Islet precursor cell (in vitro differentiated cells): ENCODE measurements at regions not wholly inside any gene's neighbourhood (a gene's known extent, or its start where the extent isn't known, plus 50 kb on each side); places are given as distances from the start of the nearest gene placed in this dataset.
A peak's percentile ranks its signal among the peaks of the same experiment; 100 is the strongest.
"Not testable (repeated sequence)": the region's sequence is repeated elsewhere in the genome, so short reads cannot be mapped to it uniquely, and the experiment has no call there.

Experiments used
- DNase-seq: peaks from one replicate; pipeline ENCODE4 v3.0.0-alpha.2; 2018

DNA sequence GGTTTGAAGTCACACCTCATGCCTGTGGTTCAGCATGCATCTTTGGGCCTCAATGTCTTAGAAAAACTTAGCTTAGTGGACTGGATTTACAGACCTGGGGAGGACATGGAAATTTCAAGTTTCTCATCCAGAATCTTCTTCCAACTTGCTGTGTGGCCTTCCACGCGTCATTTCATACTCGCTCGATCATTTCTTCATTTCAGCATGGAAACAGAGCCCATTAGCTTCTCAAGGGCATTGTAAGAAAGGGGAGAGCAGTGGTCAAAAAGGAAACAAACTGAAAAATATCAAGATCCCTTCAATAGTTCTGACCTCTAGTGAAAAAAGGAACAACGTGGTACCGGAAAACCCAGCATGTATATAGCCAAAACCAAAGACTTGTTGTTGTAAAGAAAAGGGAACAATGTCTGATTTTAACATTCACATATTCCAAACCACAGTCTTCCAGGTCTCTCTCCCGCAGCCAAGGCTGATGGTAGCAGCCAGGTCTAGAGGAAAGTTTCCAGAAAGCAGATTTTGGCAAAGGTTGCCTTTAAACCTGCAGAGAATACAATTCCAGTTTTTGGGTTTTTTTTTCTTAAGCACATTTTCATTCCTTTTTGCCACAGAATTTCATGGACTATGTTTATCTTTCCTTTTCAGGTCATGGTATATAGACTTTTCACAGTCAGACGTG lies 97.0 kb upstream of the CDC42BPA start:
- DNase-seq = no peak

DNA sequence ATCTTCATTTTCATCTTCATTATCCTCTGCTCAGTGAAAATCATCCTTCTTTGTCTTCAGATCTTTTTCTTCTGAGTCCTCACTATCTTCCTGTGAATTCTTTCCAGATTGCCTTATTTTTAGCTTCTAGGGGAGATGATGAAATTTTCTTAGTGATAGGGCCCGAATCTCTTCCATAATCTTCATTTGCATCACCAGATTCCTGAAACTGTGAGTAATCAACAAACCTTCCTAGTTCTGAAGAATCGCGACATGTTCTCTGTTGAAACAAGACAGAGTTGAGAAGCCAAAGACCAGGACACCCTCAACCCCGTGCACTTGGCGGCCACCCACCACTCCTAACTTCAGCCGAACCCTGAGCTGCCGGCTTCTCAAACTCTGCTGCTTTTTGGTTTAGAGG lies 92.8 kb upstream of the CDC42BPA start:
- DNase-seq = no peak

DNA sequence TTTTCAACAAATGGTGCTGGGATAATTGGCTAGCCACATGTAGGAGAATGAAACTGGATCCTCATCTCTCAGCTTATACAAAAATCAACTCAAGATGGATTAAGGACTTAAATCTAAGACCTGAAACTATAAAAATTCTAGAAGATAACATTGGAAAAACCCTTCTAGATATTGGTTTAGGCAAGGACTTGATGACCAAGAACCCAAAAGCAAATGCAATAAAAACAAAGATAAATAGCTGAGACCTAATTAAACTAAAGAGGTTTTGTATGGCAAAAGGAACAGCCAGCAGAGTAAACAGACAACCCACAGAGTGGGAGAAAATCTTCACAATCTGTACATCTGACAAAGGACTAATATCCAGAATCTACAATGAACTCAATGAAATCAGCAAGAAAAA lies 88.0 kb upstream of the CDC42BPA start:
- not testable (repeated sequence) for DNase-seq

DNA sequence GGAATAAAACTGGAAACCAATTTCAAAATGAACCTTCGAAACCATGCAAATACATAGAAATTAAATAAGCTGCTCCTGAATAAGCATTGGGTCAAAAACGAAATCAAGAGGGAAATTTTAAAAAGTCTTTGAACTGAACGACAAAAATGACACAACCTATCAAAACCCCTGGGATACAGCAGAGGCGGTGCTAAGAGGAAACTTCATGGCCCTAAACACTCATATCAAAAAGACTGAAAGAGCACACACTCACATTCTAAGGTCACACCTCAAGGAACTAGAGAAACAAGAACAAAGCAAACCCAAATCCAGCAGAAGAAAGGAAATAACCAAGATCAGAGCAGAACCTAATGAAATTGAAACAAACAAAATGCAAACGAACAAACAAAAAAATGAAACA lies 85.2 kb upstream of the CDC42BPA start:
- no peak for DNase-seq

DNA sequence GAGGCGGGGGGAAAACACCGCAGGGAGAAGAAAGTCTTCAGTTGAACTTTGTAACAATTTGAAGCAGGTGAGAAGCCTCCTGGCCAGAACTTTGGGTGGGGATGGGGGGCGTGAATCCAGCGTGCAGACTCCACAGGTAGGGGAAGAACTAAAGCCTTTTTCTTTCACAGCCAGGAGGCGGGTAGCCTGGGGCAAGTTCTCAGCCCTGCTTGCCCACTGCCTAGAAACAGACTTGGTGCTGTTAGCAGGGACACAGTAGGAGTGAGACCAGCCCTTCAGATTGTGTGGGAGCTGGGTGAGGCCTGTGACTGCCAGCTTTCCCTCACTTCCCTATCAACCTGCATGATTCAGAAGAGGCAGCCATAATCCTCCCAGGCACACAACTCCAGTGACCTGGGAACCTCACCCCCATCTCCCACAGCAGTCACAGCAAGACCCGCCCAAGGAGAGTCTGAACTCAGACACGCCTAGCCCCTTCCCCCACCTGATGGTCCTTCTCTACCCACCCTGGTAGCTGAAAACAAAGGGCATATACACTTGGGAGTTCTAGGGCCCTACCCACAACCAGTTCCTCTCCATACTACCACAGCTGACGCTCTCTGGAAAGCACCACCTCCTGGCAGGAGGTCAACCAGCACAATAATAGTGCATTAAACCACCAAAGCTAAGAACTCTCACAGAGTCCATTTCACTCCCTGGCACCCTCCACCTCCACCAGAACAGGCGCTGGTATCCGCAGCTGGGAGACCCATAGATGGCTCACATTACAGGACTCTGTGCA lies 83.5 kb upstream of the CDC42BPA start:
- no peak for DNase-seq

DNA sequence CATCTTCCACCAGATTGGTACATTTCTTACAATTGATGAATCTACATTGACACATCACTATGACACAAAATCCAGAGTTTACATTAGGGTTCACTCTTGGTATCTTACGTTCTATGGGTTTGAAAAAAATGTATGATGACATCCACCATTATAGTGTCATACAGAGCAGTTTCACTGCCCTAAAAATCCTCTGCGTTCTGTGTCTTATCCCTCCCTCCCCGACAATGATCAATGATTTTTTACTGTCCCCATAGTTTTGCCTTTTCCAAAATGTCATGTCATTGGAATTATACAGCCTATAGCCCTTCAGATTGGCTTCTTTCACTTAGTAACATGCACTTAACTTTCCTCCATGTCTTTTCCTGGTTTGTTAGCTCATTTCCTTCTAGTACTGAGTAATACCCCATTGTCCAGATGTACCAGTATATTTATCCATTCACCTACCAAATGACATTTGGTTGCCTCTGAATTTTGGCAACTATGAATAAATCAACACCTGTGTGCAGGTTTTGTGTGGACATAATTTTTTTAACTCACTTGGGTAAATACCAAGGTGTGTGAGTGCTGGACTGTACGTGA lies 80.9 kb upstream of the CDC42BPA start:
- no peak for DNase-seq

DNA sequence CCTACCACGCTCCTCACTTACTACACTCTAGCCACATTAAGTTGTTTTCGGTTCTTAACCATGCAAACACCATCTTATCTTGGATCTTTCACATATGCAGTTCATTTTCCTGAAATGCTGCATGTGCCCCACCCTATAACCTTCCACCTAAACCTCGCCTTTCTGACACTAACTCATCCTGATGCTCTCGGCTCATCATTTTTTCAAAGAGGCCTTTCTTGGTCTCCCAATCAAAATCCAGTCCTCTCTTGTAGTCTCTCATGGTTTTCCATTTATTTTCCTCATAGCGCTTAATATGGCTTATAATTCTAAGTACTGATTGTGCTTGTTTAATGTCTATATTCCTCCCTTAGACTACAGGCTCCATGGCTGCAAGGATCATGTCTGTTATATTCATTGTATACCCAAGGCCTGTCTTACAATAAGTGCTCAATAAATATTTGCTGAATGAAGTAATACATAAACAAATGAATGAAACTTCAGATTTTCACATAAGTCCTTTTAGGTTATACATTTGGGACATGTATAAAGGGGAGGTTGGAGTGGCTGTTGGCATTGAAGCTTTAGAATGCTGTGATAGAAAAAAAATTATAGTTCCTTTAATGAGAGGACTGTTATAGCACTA lies 79.2 kb upstream of the CDC42BPA start:
- DNase-seq = no peak

DNA sequence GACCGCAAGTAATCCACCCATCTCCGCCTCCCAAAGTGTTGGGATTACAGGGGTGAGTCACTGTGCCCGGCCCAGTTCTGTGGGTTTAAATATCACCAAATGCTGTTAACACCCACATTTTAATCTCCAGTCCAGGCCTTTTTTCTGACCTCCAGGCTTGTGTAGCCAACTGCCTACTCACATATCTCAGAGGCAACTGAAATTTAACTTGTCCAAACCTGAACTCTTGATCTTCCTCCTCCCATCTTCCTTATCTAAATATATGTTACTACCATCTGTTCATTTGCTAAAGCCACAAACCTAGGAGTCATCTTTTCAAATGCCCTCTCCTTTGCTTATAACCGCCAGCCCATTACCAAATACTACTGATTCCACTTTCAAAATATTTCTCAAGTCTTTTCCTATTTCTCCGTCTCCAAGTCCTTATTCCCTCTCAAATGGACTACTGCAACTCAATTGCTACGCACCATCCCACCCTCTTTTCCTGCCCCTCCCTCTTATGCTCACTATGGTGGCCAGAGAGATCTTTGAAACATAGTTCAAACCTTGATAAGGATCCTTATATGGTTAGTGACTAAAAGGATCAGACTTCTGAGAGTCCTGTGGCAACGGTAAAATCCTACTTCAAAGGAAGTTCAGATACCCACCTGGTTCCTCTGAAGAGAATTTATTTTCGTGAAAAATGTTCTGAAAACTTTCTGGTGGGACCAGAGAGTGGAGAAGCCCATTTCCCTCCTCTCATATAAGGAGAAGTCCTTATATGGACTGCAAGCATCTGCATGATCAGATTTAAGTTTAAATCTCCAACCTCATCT lies 78.5 kb upstream of the CDC42BPA start:
- no peak for DNase-seq

DNA sequence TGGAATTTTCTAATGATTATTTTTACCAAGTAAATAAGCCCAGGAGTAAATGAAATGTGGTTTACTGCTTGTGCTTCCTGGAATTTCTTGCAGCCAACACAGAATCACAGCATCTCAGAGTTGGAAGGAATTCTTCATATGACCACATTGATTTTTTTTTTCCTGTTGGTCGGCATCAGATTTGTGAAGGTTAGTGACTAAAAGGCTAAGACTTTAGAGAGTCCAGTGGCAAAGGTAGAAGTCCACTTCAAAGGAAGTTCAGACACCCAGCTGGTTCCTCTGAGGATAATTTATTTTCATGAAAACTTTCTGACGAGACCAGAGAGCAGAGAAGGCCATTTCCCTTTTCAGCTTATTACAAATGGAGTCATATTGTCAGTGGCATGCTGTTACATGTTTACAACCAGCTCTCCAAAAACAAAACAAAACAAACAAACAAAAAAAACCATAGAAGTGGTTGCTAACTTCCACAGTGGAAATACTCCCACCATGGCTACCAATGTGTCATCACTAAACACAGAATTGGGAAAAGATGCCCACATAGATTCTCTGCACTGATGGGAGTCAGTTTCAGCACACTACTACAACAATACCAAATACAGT lies 77.2 kb upstream of the CDC42BPA start:
- no peak for DNase-seq

DNA sequence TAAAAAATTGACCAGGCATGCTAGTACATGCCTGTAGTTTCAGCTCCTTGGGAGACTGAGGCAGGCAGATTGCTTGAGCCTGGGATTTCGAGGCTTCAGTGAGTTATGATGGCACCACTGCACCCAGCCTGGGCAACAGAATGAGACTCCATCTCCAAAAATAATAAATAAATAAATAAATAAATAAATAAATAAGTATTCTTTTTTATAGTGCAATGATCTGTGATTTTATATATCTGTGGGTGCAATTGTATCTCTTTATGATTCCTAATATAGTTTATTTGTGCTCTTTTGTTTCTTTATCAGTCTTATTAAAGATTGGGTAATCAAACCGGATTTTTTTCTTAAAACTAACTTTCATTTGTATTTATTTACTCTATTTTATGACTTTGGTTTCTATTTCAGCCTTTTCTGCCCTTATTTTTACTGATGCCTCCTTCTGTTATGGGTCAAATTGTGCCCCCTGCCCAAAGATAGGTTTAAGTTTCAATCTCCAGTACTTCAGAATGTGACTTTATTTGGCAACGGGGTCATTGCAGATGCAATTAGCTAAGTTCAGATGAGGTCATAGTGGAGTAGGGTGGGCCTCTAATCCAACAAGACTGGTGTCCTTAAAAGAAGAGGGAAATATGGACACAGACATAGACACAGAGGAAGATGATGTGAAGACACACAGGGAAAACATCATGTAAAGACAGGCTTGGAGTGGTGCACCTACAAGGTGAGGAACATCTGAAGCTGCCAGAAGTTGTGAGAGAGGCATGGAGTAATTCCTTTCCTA lies 74.9 kb upstream of the CDC42BPA start:
- no peak for DNase-seq

DNA sequence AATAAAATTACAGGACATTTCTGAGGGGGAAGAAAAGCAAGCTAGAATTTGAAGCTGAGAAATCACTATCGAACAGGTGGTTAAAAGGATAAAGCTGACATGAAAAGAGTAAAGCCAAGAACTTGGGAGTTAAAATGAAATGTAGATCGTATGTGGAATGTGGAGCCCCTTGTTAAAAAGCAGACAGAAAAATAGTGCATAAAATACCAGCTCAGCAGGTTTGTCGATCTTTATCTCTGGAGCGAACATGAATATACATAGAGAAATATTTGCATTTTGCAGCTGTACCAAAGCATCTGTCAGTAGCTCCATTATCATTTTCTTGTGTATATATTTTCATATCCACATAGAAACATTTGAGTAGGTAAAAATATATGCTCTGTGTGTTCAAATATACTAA lies 73.6 kb upstream of the CDC42BPA start:
- no peak for DNase-seq

DNA sequence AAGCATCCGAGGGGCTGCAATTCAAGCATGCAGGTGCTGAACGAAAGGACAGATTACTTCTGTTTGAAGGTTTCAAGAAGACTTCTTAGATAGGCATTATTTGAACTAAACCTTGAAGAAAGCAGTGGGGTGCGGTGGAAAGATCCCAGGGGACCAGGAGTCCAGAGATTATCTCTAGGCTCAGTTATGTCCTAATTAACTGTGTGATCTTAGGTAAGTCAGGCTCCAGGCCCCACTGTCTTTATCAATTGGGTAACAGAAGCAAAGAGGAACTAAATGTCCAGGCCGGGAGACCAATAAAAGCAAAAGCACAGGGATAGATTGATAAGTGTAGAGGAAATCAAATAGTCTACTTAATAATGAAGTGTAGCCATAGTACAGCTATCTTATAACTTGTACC lies 72.9 kb upstream of the CDC42BPA start:
- no peak for DNase-seq

DNA sequence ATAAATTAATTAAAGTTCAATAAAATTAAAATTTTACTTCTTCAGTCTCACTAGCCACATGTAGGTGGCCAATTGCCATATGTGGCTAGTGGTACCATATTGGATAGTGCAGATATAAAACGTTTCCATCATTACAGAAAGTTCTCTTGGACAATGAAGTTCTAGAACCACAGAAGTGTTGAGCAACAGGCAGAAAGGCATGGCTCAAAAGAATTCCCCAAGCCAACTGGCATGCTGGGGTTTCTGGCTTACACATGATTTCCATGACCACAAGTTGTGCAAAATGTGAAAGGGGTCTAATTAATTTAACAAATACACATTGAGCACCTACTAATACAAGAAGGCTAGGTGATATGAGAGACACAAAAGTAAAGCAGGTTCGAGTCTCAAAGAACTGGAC lies 72.2 kb upstream of the CDC42BPA start:
- no peak for DNase-seq

DNA sequence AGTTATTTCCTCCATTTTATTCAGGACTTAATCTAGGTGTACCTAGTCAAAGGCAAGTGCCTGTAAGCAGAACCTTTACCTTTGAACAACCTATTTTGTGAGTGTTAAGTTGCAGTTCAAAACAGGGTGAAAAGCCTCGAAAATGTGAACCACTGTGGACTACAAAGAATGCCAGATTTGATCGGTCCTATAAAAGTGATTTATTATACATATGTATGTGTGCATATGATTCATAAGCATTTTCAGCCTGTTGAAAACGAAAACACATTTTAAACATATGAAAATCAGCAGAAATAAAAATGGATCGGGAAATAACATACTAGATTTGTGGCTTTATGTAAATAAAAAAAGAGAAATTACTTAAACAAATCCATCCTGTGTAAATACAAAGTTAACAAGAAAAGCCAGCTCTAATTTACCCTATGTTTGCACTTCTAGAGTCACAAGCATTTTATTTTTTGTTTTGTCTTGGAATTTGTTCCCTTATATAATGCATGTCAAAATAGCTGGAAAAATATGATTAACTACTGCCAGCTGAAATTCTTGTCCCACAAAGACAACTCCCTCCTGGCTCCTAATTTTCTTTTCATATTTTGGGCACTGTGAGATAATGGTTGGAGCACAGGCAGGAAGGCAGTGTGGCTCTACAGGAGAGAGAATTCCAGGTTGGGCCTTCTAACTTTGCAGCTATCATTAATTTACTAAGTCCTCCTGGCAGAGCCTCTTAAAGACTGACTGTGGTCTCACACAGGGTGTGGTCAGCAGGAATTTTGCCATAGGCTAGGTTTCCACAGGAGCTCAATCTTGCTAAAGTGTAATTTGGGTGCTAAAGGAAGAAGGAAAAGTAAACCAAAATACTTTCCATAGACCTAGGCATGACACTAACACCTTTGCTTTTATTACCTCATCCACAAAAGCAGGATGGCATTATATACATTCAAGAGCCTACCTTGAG lies 70.2 kb upstream of the CDC42BPA start:
- DNase-seq = peak; percentile 66

DNA sequence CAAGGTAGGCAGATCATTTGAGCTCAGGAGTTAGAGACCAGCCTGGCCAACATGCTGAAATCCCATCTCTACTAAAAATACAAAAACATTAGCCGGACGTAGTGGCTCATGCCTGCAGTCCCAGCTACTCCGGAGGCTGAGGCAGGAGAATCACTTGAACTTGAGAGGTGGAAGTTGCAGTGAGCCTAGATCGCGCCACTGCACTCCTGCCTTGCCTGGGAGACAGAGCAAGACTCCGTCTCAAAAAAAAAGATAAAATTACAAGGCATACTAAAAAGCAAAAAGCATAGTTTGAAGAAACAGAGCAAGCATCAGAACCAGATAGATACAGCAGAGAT lies 61.2 kb upstream of the CDC42BPA start:
- no peak for DNase-seq

DNA sequence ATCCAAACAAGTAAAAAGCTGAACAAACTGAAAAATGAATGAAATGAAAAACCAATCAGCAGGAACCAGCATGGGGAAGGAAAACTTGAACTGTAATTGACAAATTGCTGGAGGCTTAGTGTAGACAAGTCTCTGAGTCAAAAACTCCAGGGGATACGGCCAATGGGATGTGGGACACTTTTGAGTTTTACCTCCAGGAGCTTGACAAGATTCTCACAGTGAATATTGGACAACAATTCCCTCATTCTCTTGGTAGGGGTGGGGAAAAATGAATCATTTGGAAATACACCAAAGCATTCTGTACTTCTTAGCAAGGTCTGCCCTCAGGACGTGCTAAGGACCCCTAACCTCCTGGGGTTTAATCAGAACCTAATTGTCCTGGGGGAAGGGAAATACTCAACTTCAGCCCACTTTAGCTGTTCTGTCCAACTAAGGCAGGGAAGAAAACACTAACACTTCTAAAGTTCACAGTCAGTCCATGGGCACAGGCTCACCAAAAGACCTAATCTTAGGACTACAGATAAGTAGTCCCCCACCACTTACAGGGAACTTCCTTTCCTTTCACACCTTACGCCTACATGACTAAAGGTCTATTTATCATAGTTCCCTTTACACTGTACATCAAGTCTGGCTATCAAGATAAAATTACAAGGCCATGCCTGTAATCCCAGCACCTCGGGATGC lies 60.7 kb upstream of the CDC42BPA start:
- DNase-seq = no peak

DNA sequence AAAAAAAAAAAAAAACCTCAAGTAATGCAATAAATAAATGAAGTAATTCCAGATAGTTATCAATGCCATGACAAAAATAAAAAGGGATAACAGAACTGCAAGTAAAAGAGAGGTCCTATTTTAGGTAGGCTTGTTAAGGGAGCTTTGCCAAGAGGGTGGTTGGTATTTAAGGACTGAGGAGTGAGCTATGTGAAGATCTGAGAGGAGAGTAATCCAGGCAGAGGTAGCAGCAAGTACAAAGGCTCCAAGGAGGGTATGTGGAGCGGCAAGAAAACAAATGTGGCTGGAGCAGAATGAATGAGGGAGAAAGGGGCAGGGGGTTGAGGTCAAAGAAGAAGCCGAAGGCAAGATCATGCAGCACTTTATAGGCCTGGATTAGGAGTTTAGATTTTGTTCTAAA lies 59.9 kb upstream of the CDC42BPA start:
- no peak for DNase-seq

DNA sequence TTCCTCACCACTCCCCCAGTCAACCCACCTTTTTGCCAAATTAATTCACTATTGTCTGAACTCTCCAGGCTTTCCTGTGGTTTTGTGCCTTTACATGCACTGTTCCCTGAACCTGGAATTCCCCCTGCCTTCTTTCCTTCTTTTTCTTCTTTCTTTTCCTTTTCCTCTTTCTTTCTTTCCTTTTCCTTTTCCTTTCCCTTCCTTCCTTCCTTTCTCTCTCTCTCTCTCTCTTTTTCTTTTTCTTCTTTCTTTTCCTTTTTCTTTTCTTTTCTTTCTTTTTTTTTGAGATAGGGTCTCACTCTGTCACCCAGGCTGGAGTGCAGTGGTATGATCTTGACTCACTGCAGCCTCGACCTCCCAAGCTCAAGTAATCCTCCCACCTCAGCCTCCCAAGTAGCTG lies 56.6 kb upstream of the CDC42BPA start:
- DNase-seq = no peak

DNA sequence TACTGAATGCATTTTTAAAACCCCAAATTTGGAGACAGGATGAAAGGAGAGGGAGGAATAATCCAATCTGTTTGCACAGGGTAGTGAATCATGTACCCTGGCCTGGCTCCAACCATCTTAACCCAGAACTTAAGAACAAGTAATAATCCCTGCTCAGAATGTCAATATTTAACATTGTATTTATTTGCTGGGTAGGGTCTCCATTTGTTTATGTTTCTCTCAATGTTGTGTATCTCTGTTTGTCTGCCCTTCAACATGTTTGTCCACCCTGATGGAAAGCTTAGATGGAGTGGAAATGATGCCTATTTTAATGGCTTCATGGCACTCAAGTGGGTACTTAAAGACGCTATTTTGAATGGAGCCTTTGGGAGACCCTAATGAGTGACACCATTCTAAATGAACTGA lies 54.4 kb upstream of the CDC42BPA start:
- DNase-seq = no peak
